Spleen (tissue), 11 donors: ENCODE measurements at regions not wholly inside any gene's neighbourhood (a gene's known extent, or its start where the extent isn't known, plus 50 kb on each side); places are given as distances from the start of the nearest gene placed in this dataset.
"Not testable (repeated sequence)": the region's sequence is repeated elsewhere in the genome, so short reads cannot be mapped to it uniquely, and the experiment has no call there.

ENCODE experiments used
- DNase-seq: peaks from one replicate; pipeline ENCODE4 v3.0.0-alpha.2; 2020
- H3K27ac ChIP-seq, 8 donors: fragments of 200-600 bp; sonication (generic) in 7 of 8; 1 replicate in 4 of 8; 2 replicates in 4 of 8; pipeline versions ENCODE4 v1.5.0 to v1.8.0; 2016 to 2021; ENCODE audit warnings: inconsistent platforms in 4 of 8, mild to moderate bottlenecking in 4 of 8, moderate library complexity in 1 of 8
- H3K27me3 ChIP-seq, 7 donors: fragments of 200-600 bp; sonication (generic) in 6 of 7; replicated peaks in 1 of 7; 1 replicate in 4 of 7; 2 replicates in 3 of 7; pipeline versions ENCODE4 v1.5.0 to v1.8.0; 2016 to 2021; ENCODE audit warnings: inconsistent platforms in 3 of 7, mild to moderate bottlenecking in 1 of 7
- H3K36me3 ChIP-seq, 6 donors: fragments of 200-600 bp; sonication (generic) in 5 of 6; 1 replicate in 4 of 6; 2 replicates in 2 of 6; pipeline versions ENCODE4 v1.5.0 to v1.8.0; 2016 to 2021; ENCODE audit warnings: inconsistent platforms in 2 of 6
- H3K4me1 ChIP-seq, 6 donors: fragments of 200-600 bp; sonication (generic) in 5 of 6; 1 replicate in 3 of 6; 2 replicates in 3 of 6; pipeline versions ENCODE4 v1.5.0 to v1.8.0; 2016 to 2021; ENCODE audit warnings: inconsistent platforms in 3 of 6
- H3K4me3 ChIP-seq, 8 donors: fragments of 200-600 bp; sonication (generic) in 7 of 8; 1 replicate in 4 of 8; 2 replicates in 4 of 8; pipeline versions ENCODE4 v1.5.0 to v1.8.0; 2016 to 2021; ENCODE audit warnings: inconsistent platforms in 4 of 8, mild to moderate bottlenecking in 4 of 8, moderate library complexity in 2 of 8
- H3K9me3 ChIP-seq, 8 donors: fragments of 200-600 bp; sonication (generic) in 7 of 8; 1 replicate in 4 of 8; 2 replicates in 4 of 8; pipeline versions ENCODE4 v1.5.0 to v1.8.0; 2016 to 2021; ENCODE audit warnings: inconsistent platforms in 4 of 8
- CTCF ChIP-seq, 11 experiments: fragments of 200-600 bp in 7 of 11; fragments of 450-650 bp in 4 of 11; sonication (generic) in 4 of 11; IDR thresholded peaks in 8 of 11; conservative IDR thresholded peaks in 3 of 11; 1 replicate in 7 of 11; 2 replicates in 4 of 11; pipeline versions ENCODE4 v1.4.0 to v1.8.0; 2016 to 2021; ENCODE audit warnings: antibody characterized with exemption in 11 of 11, inconsistent platforms in 4 of 11, mild to moderate bottlenecking in 1 of 11
- POLR2A ChIP-seq, 3 donors: fragments of 450-650 bp; IDR thresholded peaks; one replicate each; pipeline ENCODE4 v1.5.1; 2017; ENCODE audit warnings: antibody characterized with exemption in 3 of 3, mild to moderate bottlenecking in 1 of 3
- POLR2AphosphoS5 ChIP-seq, 3 donors: sonication (generic); formaldehyde crosslinking; IDR thresholded peaks; one replicate each; pipeline ENCODE4 v1.5.1; 2017; ENCODE audit warnings: antibody characterized with exemption in 3 of 3
- WGBS, 5 donors: extraction: QIAGEN DNeasy Blood & Tissue Kit in 3 of 5; methylation state at CpG; one replicate each; pipeline versions ENCODE4 v1.1.5 to v1.1.7; 2013 to 2018; 5-methylcytosine and 5-hydroxymethylcytosine counted together
- intact Hi-C: fragments of 100-400 bp; cut with DNase I; formaldehyde crosslinking; loops from one replicate; pipeline ENCODE4 v1.15.0; 2023; ENCODE audit warnings: low total_unique reads
- donor health status: healthy with polysubstance abuse.
- donor health status: DM: no; HTN: no; CAD: no; lungs with moderate emphysema.
- donor health status: DM: no; HTN: no; CAD: no.
- donor health status: Bipolar disorder and iron deficiency.
- donor health status: healthy.
- donor health status: DM: no; HTN: no; CAD: no.
- donor health status: DM: yes; HTN: yes; CAD: no.

DNA sequence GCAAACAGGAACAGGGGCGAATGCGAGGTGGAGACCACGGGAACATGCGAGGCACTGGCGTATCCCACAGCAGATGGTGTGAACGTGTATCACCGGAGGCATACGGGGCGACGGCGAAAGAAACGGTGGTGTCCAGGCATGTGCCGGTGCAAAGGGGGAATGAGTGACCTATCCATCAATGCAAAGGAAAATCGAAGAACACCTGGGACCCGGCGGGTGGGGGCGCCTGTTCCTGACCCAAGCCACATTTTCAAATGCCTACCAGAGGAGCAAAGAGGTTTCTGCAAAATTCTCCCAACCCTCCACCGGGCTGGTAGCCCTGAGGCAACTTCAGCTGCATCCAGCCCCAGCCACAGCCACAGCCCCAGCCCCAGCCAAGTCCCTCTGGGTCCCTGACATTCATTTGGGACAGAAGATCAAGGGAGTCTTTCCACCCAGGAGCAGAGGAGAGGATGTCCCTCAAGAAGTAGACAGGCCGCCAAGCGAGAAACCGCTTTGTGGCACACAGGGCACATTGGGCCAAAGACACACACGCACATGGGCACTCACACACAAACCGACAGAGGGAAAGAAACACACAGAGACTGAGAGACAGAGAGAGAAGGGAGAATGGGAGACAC lies 164.0 kb upstream of the ZNF337 start:
- WGBS, 5 donors = 45 to 70% (median 53%) methylated on average over 23 of the region's 23 CpGs
- Histone ChIP-seq H3K9me3 (no peaks in the 10 kb centered on the region), H3K4me3 (peak overlapping the region in 1 of 8 donors; percentile 71), H3K27me3 (peaks cover 0 to 93% (median 41%) of the 10 kb centered on the region in 7 donors), H3K36me3 (no peaks in the 10 kb centered on the region), H3K4me1 (peaks cover 9 to 73% (median 48%) of the 10 kb centered on the region in 6 donors), H3K27ac (no peak overlapping the region)
- no peak for DNase-seq
- TF ChIP-seq POLR2A (IDR thresholded peaks at IDR 0.05) (no peak), CTCF (IDR thresholded peaks at IDR 0.05 in 8 of 11, conservative IDR thresholded peaks at IDR 0.05 in 3 of 11) (no peak), POLR2AphosphoS5 (IDR thresholded peaks at IDR 0.05) (no peak)
- intact Hi-C loops = no loop called here

GRCh38 chr20:25859649-25860530 lies 163.2 kb upstream of the ZNF337 start:
- no peak for TF ChIP-seq CTCF (IDR thresholded peaks at IDR 0.05 in 8 of 11, conservative IDR thresholded peaks at IDR 0.05 in 3 of 11)
- peak in 1 of 3 donors; percentile 14 for TF ChIP-seq POLR2AphosphoS5 (IDR thresholded peaks at IDR 0.05)
- peaks cover 9 to 67% (median 45%) of the 10 kb centered on the region in 6 donors for H3K4me1 ChIP-seq
- peak; percentile 88 for DNase-seq

DNA sequence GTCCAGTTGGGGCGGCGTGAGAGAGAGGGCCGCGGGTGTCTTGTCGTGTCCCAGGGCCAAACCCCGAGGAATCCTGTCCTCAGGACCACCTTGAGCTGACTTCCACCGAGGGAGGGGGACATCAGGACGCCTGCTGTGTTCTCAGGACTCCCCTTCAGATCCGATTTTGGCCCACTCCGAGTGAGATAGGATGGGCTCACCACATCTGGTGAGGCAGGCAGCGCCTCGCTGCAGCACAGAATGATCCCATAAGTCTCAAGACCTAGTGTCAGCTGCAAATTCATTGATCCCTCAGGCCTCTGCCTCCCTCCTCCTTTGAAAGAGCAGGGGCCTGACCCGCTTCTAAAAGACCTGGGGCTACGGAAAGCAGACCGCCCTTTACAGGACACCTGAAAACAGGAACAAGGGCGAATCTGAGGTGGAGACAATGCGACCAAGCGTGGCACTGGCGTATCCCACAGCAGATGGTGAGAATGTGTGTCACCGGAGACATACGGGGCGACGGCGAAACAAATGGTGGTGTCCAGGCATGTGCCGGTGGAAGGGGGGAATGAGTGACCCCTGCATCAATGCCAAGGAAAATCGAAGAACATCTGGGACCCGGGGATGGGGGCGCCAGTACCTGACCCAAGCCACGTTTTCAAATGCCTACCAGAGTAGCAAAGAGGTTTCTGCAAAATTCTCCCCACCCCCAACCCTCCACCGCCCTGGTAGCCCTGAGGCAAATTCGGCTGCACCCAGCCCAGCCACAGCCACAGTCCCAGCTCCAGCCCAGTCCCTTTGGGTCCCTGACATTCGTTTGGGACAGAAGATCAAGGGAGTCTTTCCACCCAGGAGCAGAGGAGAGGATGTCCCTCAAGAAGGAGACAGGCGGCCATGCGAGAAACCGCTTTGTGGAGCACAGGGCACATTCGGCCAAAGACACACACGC lies 162.1 kb upstream of the ZNF337 start:
- H3K4me3 ChIP-seq = peak overlapping the region in 4 of 8 donors; percentile 8 to 50 (median 24)
- 44 to 65% (median 55%) methylated on average over 29 to 37 of the region's 37 CpGs for WGBS, 5 donors
- H3K27ac ChIP-seq = no peak overlapping the region
- DNase-seq = peak; percentile 61
- H3K9me3 ChIP-seq = no peaks in the 10 kb centered on the region
- intact Hi-C loops = no loop called here
- peaks cover 0 to 87% (median 39%) of the 10 kb centered on the region in 7 donors for H3K27me3 ChIP-seq
- H3K36me3 ChIP-seq = no peaks in the 10 kb centered on the region
- peaks cover 9 to 66% (median 43%) of the 10 kb centered on the region in 6 donors for H3K4me1 ChIP-seq
- TF ChIP-seq CTCF (IDR thresholded peaks at IDR 0.05 in 8 of 11, conservative IDR thresholded peaks at IDR 0.05 in 3 of 11) (no peak), POLR2A (IDR thresholded peaks at IDR 0.05) (no peak), POLR2AphosphoS5 (IDR thresholded peaks at IDR 0.05) (no peak)

More at GRCh38 chr20:25859649-25860530, 163.2 kb upstream of the ZNF337 start:
- peak overlapping the region in 1 of 8 donors; percentile 48 for H3K4me3 ChIP-seq
- H3K27ac ChIP-seq = no peak overlapping the region
- H3K36me3 ChIP-seq = no peaks in the 10 kb centered on the region
- peaks cover 0 to 90% (median 39%) of the 10 kb centered on the region in 7 donors for H3K27me3 ChIP-seq
- intact Hi-C loops = no loop called here
- H3K9me3 ChIP-seq = no peaks in the 10 kb centered on the region
- 14 to 41% (median 25%) methylated on average over 19 to 51 of the region's 51 CpGs for WGBS, 5 donors

- H3K9me3 ChIP-seq, H3K4me3 ChIP-seq, H3K36me3 ChIP-seq, intact Hi-C loops, H3K27ac ChIP-seq: not testable (repeated sequence)
- Histone ChIP-seq H3K27me3 (peaks cover 0 to 79% (median 39%) of the 10 kb centered on the region in 7 donors), H3K4me1 (peaks cover 12 to 61% (median 30%) of the 10 kb centered on the region in 6 donors)
- peak; percentile 68 for DNase-seq
- WGBS, 5 donors = 88 to 95% (median 90%) methylated on average over 28 of the region's 28 CpGs
These were observed 160.6 kb upstream of the ZNF337 start for GRCh38 chr20:25857091-25857788.
